Mucosa of descending colon (tissue), 3 donors: ENCODE measurements at regions not wholly inside any gene's neighbourhood (a gene's known extent, or its start where the extent isn't known, plus 50 kb on each side); places are given as distances from the start of the nearest gene placed in this dataset.
"Not testable (repeated sequence)": the region's sequence is repeated elsewhere in the genome, so short reads cannot be mapped to it uniquely, and the experiment has no call there.

ENCODE experiments used
- ATAC-seq: fragments of 200-7000 bp; cut with Tn5 transposase; one replicate; pipeline ENCODE4 v1.9.1; 2020; ENCODE audit warnings: mild to moderate bottlenecking, moderate library complexity
- DNase-seq, 3 donors: peaks; one replicate each; pipeline ENCODE4 v3.0.0-alpha.2; 2020
- H3K36me3 ChIP-seq: fragments of 200-600 bp; one replicate; pipeline ENCODE4 v1.8.0; 2021; ENCODE audit warnings: low read depth, mild to moderate bottlenecking
- H3K4me1 ChIP-seq: fragments of 200-600 bp; one replicate; pipeline ENCODE4 v1.8.0; 2021; ENCODE audit warnings: low read depth, mild to moderate bottlenecking
- H3K4me3 ChIP-seq: fragments of 200-600 bp; one replicate; pipeline ENCODE4 v1.8.0; 2021; ENCODE audit warnings: mild to moderate bottlenecking
- H3K9me3 ChIP-seq: fragments of 200-600 bp; one replicate; pipeline ENCODE4 v1.8.0; 2021; ENCODE audit warnings: mild to moderate bottlenecking
- intact Hi-C, 2 donors: fragments of 100-400 bp; cut with DNase I in 1 of 2; cut with micrococcal nuclease in 1 of 2; formaldehyde crosslinking; loops; one replicate each; pipeline versions ENCODE4 v1.11.0 to v1.11.1; 2022; cut with DNase I, micrococcal nuclease
- TF ChIP-seq, protein P1 (sequence below): fragments of 200-600 bp; IDR thresholded peaks from one replicate; pipeline ENCODE4 v1.8.0; 2022; ENCODE audit warnings: antibody characterized with exemption, mild to moderate bottlenecking
- donor health status: DM: no; HTN: no; CAD: no; lungs with moderate emphysema.
- donor health status: DM: no; HTN: no; CAD: no.
- donor health status: DM: no; HTN: yes; CAD: no.

DNA sequence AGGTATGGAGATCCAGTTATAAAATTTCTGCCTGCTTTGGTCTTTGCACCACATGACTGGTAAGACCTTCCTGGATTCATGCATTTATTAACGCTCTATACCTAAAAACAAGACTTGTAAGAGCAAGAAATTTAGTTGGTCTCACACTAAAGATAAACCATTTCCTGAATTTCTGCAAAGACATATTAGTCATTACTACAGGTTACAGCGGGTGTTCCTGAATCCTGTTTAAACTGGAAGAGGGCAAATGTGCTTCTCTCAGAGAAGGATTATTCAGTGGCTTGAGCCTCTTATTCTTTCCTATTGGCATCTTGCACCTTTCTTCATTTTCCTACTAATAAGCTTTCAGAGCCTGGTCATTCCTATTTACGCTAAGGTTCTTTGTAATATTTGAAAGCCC, 397.6 kb upstream of the TENM3 start:
- no peak overlapping the region for H3K4me3 ChIP-seq
- H3K9me3 ChIP-seq, result no peaks in the 10 kb centered on the region
- no peak for ATAC-seq
- intact Hi-C loops, result no loop called here
- TF ChIP-seq, protein P1, sequence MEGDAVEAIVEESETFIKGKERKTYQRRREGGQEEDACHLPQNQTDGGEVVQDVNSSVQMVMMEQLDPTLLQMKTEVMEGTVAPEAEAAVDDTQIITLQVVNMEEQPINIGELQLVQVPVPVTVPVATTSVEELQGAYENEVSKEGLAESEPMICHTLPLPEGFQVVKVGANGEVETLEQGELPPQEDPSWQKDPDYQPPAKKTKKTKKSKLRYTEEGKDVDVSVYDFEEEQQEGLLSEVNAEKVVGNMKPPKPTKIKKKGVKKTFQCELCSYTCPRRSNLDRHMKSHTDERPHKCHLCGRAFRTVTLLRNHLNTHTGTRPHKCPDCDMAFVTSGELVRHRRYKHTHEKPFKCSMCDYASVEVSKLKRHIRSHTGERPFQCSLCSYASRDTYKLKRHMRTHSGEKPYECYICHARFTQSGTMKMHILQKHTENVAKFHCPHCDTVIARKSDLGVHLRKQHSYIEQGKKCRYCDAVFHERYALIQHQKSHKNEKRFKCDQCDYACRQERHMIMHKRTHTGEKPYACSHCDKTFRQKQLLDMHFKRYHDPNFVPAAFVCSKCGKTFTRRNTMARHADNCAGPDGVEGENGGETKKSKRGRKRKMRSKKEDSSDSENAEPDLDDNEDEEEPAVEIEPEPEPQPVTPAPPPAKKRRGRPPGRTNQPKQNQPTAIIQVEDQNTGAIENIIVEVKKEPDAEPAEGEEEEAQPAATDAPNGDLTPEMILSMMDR, result no peak
- H3K36me3 ChIP-seq, result no peaks in the 10 kb centered on the region
- no peak for DNase-seq
- H3K4me1 ChIP-seq, result no peaks in the 10 kb centered on the region

DNA sequence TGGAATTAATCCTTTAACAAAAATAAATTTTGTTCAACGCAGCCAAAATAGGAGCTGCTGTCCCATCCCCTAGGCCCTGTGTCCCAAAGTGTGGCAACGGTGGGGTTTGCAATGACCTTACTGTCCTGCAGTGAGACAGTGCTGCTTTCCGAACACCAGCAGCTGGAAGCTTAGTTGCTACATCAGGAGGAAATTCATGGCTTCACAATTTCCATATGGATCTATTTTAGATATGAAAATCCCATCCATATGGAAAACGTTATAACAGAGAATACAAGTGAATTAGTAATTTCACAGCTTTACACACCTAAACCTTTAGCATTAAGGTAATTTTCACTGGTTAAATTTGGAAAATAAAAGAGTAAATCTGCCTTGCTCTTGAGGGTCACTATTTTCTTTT, 396.3 kb upstream of the TENM3 start:
- DNase-seq, result no peak
- TF ChIP-seq, protein P1, result no peak
- H3K4me1 ChIP-seq, result no peaks in the 10 kb centered on the region
- H3K4me3 ChIP-seq, result no peak overlapping the region
- no peaks in the 10 kb centered on the region for H3K36me3 ChIP-seq
- intact Hi-C loops, result no loop called here
- H3K9me3 ChIP-seq, result no peaks in the 10 kb centered on the region
- ATAC-seq, result no peak

DNA sequence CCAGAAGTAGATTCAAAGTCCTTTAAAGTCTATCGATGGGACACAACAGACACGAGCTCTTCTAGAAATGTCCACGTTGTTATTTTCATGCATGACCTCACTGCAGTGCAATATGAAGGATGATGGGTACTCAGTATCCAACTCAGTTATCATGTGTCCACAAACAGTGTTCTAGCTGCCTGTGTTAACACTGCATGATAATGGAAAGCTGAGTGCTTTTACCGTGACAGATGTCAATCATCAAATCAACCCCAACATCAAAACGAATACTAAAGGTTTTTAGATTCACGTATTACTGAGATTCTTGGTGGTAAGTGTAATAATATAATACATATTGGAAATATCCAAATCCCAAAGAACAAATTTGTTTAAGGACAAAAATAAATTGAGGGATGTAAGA, 394.8 kb upstream of the TENM3 start:
- H3K9me3 ChIP-seq, result no peaks in the 10 kb centered on the region
- no peaks in the 10 kb centered on the region for H3K36me3 ChIP-seq
- H3K4me3 ChIP-seq, result no peak overlapping the region
- intact Hi-C loops, result no loop called here
- H3K4me1 ChIP-seq, result no peaks in the 10 kb centered on the region
- DNase-seq, result no peak
- no peak for ATAC-seq
- TF ChIP-seq, protein P1, result no peak

DNA sequence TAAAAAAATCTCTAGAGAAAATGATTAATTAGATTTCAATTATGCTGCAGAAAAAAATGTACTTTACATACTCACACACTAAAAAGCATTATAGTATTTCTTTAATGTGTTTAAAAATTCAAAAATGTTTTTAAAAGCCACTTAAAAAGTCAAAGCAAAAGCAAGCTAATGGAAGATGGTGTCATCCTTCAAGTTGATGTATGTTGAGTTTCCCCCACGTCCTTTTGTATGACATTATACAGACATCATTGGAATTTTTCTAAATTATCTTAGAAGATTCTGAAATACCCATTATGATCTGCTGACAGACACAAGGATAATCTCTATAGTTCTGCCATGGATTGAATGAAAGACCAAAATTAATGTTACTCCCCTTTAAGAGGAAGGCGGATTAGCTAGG, 393.7 kb upstream of the TENM3 start:
- no peak for ATAC-seq
- Histone ChIP-seq H3K36me3 (no peaks in the 10 kb centered on the region), H3K4me3 (no peak overlapping the region), H3K4me1 (no peaks in the 10 kb centered on the region), H3K9me3 (no peaks in the 10 kb centered on the region)
- DNase-seq, result no peak
- TF ChIP-seq, protein P1, result no peak
- intact Hi-C loops, result no loop called here

DNA sequence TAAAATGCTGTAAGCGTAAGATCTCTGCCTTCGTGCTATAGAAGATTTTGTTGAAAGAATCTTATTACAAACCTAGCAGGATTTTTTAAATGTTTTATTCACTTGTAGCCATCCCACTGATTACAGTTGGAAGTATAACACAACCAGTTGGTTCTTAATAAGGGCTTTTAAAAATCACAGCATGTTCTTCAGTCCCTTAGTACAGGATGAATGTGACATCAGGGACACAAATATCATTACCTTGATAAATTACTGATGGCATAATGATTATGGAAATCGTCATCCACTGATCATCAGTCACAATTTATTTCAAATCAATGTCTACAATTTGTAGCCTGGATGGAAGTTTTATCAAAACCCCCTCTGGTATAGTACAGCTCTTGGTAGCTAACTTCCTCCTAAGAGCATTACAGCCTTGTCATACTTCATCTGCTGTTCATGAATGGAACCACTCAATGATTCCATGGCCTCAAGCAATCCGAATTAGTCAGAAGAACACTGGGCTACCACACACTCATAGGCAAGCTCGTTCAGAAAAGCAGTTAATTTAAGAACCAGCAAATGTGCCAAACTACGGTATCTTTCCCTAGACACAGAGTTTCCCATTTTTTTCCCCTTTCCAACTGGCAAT, 389.2 kb upstream of the TENM3 start:
- TF ChIP-seq, protein P1, result no peak
- Histone ChIP-seq H3K4me1 (no peaks in the 10 kb centered on the region), H3K4me3 (no peak overlapping the region), H3K36me3 (no peaks in the 10 kb centered on the region), H3K9me3 (no peaks in the 10 kb centered on the region)
- ATAC-seq (no peak), DNase-seq (no peak)
- intact Hi-C loops, result no loop called here

DNA sequence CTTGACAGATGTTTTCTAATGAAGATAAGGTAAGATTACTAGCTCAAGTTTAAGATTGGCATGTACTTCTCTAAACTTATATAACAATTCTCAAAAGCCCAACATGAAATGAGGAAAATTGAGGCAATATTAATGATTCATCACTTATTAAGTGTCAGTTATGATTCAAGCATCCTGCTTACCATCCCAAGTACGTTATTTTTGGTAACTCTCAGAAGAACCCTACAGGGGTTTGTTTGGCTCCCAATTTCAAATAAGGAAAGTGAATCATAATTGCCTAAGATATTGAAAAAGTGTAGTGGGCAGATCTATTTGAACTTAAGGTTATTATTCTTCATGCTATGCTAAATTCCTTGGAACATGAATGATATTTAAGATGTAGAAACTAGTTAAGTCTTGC, 387.9 kb upstream of the TENM3 start:
- ATAC-seq (no peak), DNase-seq (no peak)
- intact Hi-C loops, result no loop called here
- Histone ChIP-seq H3K4me3 (no peak overlapping the region), H3K36me3 (no peaks in the 10 kb centered on the region), H3K9me3 (no peaks in the 10 kb centered on the region), H3K4me1 (no peaks in the 10 kb centered on the region)
- TF ChIP-seq, protein P1, result no peak

DNA sequence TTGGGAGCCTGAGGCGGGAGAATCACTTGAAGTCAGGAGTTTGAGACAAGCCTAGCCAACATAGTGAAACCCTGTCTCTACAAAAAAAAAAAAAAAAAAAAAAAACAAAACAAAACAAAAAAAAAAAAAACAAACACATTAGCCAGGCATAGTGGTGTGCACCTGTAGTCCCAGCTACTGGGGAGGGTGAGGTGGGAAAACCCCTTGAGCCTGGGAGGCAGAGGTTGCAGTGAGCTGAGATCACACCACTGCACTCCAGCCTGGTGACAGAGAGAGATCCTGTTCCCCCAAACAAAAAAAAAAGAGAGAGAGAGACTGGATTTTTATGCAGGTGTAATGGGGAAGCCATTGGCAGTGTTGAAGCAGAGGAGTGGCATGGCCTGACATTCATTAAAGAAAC, 385.7 kb upstream of the TENM3 start:
- intact Hi-C loops, DNase-seq, H3K9me3 ChIP-seq, ATAC-seq, H3K4me1 ChIP-seq, H3K4me3 ChIP-seq, H3K36me3 ChIP-seq: not testable (repeated sequence)
